ENCODE measurements at regions not wholly inside any gene's neighbourhood (a gene's known extent, or its start where the extent isn't known, plus 50 kb on each side); places are given as distances from the start of the nearest gene placed in this dataset.
"Not testable (repeated sequence)": the region's sequence is repeated elsewhere in the genome, so short reads cannot be mapped to it uniquely, and the experiment has no call there.

- no peak for DNase-seq (ENCODE audit: low read depth)
These were observed 265.3 kb upstream of the SMIM30 start for GRCh38 chr7:113383638-113384037.

DNA sequence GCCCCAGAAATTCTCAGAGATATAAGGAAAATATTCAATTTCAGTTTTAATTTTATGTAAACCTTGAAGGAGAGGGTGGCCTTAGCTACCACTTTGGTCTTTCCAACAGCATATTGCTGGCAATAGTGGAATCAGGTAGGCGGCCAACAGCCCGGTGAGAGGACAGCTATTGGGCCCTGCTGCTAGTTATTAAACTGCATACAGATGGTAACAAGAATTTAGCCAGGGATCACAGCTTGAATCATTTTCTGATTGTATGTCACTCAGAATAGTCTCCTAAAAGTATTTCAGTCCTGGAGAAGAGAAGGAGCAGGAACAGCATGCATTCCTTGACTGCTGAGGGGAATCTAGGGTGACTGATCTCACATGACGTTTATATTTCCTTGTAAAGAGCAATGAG lies 261.4 kb upstream of the SMIM30 start:
- no peak for DNase-seq (ENCODE audit: low read depth)

GRCh38 chr7:113374955-113375354 lies 256.6 kb upstream of the SMIM30 start:
- DNase-seq (ENCODE audit: low read depth): no peak

GRCh38 chr7:113373863-113374262 lies 255.5 kb upstream of the SMIM30 start:
- no peak for DNase-seq (ENCODE audit: low read depth)

DNA sequence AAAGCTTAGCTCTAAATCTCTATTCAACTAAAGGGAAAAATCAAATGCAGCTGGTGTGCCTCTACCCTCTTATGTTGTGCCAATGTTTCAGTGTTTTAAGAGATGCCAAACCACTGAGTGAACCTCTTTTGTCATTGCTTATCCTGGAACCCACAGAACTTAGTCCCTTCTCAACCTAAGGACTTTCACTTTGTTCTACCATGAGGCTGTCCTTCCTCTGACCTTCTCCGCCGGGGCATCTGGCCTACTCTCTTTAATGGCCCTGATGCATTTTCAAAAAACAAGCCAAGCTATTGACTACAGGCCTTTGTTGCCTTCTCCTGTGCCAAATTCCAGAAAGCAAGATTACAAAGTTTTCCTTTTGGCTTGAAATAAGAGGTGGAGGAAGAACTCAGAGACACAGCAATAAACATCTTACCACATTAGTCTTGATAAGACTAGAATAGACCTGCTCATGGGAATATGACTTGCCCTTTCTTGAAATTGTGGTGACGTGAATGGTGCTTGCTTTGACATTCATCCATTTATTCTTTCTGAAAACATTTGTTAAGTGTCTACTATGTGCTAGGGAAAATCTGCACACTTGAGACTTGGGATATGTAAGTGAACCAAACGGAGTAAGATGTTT lies 253.2 kb upstream of the SMIM30 start:
- no peak for DNase-seq (ENCODE audit: low read depth)

DNA sequence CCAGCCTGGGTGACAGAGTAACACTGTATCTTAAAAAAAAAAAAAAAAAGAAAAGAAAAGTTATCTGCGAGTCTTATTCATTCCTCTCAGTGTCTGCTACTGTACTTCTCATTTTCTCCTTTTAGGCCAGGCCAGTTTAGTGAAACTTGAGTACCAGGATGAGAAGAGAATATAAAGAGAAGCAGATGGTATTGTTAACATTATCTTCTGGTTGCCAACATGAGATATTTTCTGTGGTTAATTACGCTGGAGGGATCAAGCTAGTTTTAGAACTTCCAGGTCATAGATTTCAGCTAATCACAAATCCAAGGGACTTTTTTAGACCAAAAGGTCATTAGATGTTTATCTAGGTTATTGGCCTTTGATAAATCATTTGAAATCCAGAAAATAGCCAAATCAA lies 252.6 kb upstream of the SMIM30 start:
- no peak for DNase-seq (ENCODE audit: low read depth)

- no peak for DNase-seq (ENCODE audit: low read depth)
These were observed 249.9 kb upstream of the SMIM30 start for GRCh38 chr7:113368256-113368655.

DNA sequence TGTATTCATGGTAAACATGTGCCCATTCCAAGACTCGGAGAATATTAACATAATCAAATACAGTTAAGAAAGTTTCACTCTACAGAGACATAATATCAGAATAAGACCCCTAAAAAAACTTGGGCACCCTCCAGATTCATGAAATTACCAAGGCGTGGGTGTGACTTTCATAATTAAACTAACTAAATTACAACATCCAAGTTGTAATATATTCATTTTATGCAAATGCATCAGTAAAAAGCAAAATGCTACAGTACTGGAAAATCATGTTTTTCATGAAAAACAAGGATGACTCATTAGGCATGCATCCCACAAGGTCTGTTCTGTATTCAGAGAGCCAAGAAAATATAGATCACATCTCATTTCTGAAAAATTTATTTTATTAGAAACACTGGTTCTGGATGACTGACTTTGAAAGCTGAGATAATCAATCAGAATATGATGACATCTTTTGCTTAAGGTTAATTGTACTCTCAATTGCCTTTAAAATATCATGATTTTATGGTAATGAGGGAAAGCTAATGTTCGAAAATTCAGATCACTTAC lies 248.8 kb upstream of the SMIM30 start:
- no peak for DNase-seq (ENCODE audit: low read depth)

GRCh38 chr7:113366122-113366521 lies 247.8 kb upstream of the SMIM30 start:
- no peak for DNase-seq (ENCODE audit: low read depth)

DNA sequence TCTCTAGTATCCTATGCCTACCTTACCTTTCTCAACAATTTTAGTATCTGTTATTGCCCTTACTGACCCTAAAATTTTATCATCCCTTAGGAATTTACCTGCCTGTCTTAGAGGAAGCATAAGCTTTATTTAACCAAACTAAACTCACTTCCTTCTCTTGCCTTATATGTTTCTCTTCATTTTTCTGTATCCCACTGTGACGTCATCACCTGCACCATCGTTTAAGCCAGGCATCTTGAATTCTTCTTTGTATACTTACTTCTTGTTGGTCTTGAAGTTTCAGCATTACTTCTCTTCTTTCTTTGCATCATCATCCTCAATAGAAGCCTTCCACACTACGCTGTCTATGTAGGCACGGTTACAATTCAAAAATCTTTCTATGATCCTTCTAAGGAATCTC lies 231.0 kb upstream of the SMIM30 start:
- DNase-seq (ENCODE audit: low read depth): no peak

DNA sequence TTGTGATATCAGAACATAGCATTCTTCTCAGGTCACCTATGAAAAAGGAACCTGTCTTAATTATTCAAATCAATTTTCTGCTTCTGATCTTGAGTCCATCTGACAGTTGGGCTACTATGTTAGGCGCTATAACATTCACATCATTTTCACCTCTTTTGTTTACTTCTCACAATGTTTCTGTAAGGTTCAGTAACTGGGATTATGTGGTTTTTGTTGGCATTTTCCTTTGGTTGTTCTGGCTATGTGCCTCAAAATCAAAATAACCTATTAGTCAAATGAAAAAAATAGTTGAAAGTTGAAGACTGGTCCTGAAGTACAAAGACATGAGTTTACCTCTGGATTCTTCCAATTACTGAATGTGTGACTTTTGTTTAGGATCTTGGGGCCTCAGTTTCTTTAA lies 221.3 kb upstream of the SMIM30 start:
- no peak for DNase-seq (ENCODE audit: low read depth)

GRCh38 chr7:113338071-113338696 lies 219.8 kb upstream of the SMIM30 start:
- DNase-seq (ENCODE audit: low read depth): no peak

DNA sequence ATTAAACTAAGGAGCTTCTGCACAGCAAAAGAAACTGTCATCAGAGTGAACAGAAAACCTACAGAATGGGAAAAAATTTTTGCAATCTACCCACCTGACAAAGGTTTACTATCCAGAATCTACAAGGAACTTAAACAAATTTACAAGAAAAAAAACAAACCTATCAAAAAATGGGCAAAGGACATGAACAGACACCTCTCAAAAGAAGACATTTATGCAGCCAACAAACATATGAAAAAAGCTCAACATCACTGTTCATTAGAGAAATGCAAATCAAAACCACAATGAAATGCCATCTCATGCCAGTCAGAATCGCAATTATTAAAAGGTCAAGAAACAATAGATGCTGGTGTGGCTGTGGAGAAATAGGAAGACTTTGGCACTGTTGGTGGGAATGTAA lies 218.5 kb upstream of the SMIM30 start:
- not testable (repeated sequence) for DNase-seq (ENCODE audit: low read depth)

DNA sequence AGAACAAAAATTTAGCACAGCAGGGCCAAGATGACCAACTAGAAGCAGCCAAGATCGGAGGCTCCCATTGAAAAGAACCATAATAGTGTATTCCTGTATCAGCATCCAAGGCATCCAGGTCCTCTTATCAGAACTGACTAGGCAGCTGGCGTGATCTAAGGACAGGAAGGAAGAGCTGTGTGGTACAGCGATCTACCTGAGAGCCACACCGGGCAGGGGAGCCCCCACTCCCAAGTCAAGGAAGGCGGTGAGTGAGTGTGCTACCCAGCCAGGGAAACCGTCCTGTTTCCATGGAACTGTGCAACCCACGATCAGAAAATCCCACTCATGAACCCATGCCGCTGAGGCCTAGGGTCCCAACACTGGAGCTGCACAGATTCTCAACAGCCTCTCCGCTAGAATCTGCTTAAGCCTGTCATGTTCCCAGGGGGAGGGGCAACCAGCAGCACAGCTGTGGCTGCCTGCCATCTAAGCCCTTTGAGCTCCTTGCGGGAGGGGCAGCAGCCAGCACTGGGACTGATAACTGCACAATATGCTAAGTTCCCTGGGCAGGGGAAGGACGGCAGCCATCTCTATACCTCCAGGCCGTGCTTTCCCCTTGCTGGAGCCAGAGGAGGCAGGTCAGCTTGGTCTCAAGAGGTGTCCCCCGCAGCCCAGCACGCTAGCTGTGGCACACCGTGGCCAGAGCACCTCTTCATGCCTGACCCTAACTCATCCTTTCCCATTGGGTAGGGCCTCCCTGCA lies 213.0 kb upstream of the SMIM30 start:
- DNase-seq (ENCODE audit: low read depth): no peak

DNA sequence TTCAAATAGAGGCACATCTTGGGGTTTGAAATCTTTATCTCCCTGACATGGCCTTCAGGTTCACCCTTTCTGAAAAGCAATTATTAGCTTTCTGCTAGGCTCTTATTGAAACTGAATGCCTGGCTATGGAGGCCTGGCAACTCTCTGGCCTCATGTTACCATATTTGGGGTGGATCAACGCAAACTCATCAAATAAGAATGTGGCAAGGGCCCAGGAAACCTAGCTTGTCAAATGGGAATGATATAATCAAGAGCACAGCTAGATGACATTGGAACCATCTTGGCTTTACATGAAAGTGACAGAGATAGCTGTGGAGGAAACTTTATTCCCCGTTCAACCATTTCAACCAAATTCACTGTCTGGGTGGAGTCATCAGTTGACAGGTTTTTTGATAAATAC lies 202.8 kb upstream of the SMIM30 start:
- no peak for DNase-seq (ENCODE audit: low read depth)

DNA sequence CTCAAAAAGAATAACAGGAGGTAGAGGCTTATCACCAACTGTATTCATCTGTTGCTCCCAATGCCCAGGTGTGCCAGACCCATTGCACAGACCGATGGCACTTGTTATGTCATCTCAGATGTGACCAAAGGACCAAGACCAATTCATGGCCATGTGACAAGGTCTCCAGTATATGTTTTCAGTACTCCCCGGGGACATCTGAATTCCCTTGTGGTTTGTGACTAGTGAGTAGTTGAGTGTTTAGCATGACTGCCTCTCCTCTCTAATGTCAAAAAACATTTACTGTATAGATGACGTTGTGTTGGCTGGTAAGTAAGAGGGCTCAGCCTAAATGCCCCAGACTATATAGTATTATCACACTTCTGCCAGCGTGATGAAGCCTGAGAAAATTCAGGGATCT lies 202.1 kb upstream of the SMIM30 start:
- no peak for DNase-seq (ENCODE audit: low read depth)

DNA sequence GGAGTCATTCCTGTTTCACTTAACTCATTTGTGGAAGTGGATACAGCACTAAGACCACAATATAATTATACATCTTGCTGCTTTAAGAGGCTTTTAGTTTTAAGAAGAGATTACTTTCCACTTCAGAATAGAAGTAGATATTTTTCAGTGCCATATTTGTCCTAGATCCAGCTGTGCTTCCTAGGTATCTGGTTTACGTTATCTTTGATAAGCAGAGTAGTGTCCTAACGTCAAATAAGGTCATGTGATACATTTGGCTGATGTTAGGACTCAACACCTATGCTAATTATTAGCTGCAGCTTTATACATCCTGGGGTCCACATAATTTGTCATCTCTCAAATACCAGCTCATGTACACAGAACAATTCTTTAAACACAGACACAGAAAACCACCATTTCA lies 196.2 kb upstream of the SMIM30 start:
- no peak for DNase-seq (ENCODE audit: low read depth)

- DNase-seq (ENCODE audit: low read depth): no peak
These were observed 190.0 kb upstream of the SMIM30 start for GRCh38 chr7:113308399-113308798.

GRCh38 chr7:113307147-113307546 lies 188.8 kb upstream of the SMIM30 start:
- no peak for DNase-seq (ENCODE audit: low read depth)

DNA sequence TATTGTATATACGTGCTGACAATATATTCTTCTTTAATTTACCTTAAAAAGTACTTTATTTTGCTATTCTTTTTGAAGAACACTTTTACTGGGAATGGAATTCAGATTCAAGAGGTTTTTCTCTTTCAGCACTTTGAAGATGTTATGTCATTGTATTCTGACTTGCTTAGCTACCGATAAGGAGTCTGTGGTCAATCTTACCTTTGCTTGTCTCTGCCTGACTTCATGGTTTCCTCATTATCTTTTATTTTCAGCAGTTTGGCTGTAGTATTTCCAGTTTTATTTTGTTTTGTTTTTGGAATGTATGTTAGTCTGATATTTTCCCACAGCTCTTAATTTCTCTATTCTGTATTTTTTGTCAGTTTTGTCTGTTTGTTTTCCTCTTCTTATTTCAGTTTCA lies 187.9 kb upstream of the SMIM30 start:
- no peak for DNase-seq (ENCODE audit: low read depth)

DNA sequence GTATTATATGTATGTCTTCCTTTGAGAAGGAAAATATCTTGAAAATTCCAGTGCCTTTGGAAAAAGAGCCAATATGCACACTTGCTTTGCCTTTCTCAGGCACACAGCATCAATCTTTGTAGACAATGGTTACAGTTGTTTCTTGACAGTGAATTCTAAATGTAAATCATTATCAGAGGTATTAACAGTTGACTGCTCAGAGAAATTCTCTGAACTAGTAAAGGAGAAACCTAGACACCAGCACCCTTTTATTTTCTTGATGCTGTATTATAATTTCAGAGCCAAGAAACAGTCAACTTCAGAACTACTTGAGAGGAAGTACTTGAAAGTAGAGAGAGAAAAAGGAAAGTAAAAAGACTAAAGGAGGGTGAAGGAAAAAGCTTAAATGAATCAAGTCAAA lies 185.8 kb upstream of the SMIM30 start:
- no peak for DNase-seq (ENCODE audit: low read depth)

DNA sequence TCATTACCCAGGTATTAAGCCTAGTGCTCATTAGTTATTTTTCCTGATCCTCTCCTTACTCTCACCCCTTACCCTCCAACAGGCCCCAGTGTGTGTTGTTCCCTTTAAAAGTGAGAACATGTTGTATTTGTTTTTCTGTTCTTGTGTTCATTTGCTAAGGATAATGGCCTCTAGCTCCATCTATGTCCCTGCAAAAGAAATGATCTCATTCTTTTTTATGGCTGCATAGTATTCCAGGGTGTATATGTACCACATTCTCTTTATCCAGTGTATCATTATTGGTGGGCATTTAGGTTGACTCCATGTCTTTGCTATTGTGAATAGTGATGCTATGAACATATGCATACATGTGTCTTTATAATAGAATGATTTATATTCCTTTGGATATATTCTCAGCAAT lies 185.0 kb upstream of the SMIM30 start:
- DNase-seq (ENCODE audit: low read depth): not testable (repeated sequence)

DNA sequence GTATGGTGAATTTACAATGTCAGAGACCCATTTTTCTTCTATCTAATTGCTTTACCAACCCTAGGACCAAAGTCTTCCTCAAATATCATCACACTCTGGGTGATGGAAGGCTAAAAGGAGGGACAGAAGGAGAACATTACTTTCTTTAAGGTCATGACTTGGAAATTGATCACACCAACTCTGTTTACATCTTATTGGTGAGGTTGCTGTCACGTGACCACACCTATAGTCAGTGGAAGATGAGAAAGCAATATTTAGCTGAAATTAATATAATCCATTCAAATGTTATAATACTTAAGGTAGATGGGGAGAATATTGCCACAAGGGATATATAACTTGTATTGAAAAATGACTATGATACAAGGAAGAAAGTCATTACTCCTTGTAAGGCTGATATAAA lies 183.6 kb upstream of the SMIM30 start:
- no peak for DNase-seq (ENCODE audit: low read depth)
